A673 (cell line): ENCODE measurements at regions not wholly inside any gene's neighbourhood (a gene's known extent, or its start where the extent isn't known, plus 50 kb on each side); places are given as distances from the start of the nearest gene placed in this dataset.

Experiments
- CTCF ChIP-seq: fragments of 300-800, 200-600 bp; sonication (generic); conservative IDR thresholded peaks from 2 replicates; pipeline ENCODE4 v1.5.1; 2017; ENCODE audit warnings: low read depth, mild to moderate bottlenecking, antibody characterized with exemption, low read length, moderate library complexity, mixed read lengths
- EZH2 ChIP-seq: fragments of 200-600 bp; sonication (generic); IDR thresholded peaks from 2 replicates; pipeline ENCODE4 v1.6.1; 2017; ENCODE audit warnings: borderline replicate concordance, low read depth, mild to moderate bottlenecking, mixed read lengths, antibody characterized with exemption, low read length; ENCODE audit not compliant: poor library complexity, severe bottlenecking

DNA sequence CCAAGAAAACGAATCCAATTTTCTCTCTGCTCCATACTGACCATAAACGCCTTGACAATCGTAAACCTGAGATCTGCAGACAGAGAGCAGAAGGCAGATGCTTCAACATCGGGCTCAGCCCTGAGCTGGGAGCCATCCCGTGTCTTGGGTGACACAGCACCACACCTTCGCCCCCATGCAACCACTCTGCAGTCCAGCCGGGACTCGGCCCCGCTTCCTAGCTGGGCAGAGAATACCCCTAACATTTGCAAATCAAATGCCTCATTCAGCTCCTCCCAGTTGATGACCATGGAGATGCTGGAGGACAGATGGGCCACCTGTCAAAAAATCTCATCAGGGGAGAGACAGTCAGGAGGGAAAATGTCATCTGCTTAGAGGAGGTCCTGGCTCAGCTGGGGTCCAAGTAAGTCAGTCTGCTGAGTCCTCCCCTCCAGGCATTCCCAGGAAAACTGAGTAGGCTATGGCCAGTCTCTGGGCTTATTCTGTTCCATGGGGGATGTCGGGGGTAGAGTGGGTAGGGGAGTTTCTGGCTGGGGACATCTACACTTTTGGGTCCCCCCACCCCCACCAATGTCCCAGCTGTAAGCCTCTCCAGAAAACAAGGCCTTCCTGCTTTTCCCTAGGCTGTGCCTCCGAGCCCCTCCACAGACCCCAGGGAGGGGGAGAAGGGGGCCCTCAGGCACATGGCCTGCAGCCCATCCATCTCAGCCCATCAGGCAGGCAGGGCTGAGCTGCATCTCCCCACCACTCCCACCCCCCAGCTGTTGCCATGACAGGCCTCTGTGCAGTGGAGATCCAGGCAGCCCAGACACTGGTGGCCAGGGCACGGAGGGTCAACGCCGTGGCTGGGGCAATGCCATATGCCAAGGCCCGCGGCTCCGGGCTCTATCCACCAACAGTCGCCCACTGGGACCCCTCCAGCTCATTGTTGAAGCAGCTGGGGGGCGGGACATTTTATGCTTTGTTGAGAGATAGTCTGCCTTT is 158.6 kb downstream of the AXIN2 start:
- no peak for TF ChIP-seq CTCF
- no peak for TF ChIP-seq EZH2
